Activated CD4-positive, alpha-beta T cell treated with anti-CD3 and anti-CD28 coated beads, Interleukin-2, amount 50 U/mL, for 1 hour (primary cell): ENCODE measurements at regions not wholly inside any gene's neighbourhood (a gene's known extent, or its start where the extent isn't known, plus 50 kb on each side); places are given as distances from the start of the nearest gene placed in this dataset.
"Not testable (repeated sequence)": the region's sequence is repeated elsewhere in the genome, so short reads cannot be mapped to it uniquely, and the experiment has no call there.

Source experiments
- DNase-seq: peaks from one replicate; pipeline ENCODE4 v3.0.0-alpha.2; 2020

DNA sequence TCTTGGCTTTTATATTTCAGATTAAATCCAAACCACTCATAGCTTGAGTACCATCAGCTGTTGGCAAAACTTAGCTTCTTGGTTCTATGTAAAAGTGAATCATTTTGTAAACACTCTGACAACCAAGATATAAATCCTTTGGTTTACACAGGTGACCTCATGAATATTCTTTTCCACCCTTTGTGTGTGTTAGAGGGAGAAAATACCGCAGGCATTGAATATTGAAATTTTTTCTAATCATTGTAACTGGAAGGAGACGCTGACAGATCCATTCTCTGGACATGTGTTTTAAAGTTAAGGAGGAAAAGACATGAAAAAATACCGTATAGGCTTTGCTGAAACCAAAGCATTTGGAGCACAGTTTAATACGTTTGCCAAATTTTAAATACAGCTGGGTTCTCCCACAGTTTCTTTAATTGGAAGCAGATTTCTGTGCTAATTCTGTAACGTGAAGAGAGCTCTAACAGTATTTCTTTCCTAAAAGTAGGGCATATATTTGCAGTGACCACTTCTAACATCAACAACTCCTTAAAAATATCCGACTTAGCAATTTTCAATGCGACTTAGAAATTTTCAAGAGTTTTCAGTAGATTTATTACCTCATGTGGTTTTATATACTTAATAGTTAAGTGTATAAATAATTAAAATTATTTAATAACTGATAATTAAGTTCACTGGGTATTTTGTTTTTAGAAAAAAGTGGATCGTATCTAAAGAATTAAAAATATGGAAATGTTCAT, 388.2 kb downstream of the USP25 start:
- DNase-seq: no peak

GRCh38 chr21:16124378-16125138, 394.8 kb downstream of the USP25 start:
- no peak for DNase-seq

GRCh38 chr21:16125274-16125673, 395.5 kb downstream of the USP25 start:
- DNase-seq: no peak

- not testable (repeated sequence) for DNase-seq
Observed at GRCh38 chr21:16132453-16132852, 402.7 kb downstream of the USP25 start.

DNA sequence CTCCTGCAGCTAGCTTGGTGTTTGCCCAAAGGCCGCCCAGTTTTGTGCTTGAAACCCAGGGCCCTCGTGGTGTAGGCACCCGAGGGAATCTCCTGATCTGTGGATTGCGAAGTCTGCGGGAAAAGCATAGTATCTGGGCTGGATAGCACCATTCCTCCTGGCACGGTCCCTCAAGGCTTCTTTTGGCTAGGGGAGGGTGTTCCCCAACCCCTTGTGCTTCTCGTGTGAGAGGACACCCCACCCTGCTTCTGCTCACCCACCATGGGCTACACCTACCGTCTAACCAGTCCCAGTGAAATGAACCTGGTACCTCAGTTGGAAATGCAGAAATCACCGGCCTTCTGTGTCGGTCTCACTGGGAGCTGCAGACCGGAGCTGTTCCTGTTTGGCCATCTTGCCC, 403.5 kb downstream of the USP25 start:
- DNase-seq: no peak

GRCh38 chr21:16134134-16134533, 404.4 kb downstream of the USP25 start:
- DNase-seq: no peak

- DNase-seq: no peak
Observed at GRCh38 chr21:16137106-16137505, 407.3 kb downstream of the USP25 start.

- no peak for DNase-seq
Observed at GRCh38 chr21:16145052-16145451, 415.3 kb downstream of the USP25 start.

GRCh38 chr21:16145479-16145878, 415.7 kb downstream of the USP25 start:
- no peak for DNase-seq

- DNase-seq: no peak
Observed at GRCh38 chr21:16154321-16154720, 424.5 kb downstream of the USP25 start.

GRCh38 chr21:16154951-16155635, 425.3 kb downstream of the USP25 start:
- no peak for DNase-seq

DNA sequence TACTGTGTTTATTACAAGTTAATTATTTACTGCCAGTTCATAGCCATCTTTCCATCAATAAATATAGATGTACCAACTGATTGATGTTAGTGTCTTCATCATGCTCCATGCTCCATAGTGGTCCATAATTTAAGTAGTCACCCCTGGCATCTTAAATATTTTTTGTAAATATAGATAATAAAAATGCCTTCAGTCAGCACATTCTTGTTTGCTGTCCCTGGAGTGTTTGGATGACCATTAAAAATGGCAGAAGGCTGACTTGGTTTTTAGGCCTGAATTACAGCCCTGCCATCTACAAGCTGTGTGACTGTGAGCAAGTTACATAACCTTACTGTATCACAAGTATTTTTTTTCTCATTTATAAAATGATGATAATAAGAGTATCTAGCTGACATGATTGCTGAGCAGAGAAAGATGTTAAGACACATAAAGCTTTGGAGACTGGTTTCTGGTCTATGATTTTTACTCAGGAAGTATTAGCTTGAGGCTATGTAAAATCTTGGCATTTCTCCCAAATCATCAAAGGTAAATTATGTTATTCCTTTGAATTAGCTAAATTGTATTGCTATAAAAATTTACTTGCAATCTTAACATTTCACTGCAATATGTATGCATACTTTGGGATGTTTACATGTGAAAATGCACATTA, 427.2 kb downstream of the USP25 start:
- DNase-seq: no peak

GRCh38 chr21:16159213-16159970, 429.6 kb downstream of the USP25 start:
- DNase-seq: no peak

GRCh38 chr21:16159971-16160350, 430.2 kb downstream of the USP25 start:
- no peak for DNase-seq

DNA sequence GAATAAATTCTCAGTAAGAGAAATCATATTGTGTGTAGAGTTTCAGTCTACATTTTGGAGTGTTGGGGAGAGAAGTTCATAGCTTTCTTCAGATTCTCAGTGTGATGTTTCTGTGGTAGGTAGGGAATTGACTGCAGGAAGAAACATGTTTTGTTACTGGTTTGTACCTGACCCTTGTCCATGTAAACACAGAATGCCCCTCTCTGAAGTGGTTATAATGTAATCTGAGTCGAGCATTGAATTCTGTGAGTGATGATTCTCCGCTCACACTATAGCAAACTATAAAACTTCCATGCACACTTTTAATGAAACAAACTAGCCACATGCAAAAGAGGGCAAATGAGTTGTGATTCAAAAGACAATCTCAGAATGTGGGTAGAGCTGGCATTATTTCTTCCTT, 433.2 kb downstream of the USP25 start:
- no peak for DNase-seq

DNA sequence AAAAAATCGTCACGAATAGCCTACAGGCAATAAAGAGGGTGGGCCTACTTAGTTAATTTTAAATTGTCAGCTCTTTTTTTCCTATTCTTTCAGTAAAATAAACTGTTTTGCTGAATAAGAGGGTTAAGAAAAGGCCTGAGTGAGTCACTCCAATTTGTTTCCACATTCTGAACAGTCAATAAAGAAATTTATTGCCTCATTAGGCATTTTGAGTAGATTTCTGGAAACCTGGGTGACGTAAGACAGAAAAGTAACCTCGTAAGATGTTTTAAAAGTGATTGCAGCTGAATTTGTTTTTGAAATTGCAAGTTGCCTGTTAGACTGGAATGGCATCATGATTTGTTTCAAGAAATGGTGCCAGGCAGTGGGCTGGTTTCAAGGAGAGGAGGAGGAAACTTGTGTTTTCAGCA, 439.3 kb downstream of the USP25 start:
- no peak for DNase-seq

- no peak for DNase-seq
Observed at GRCh38 chr21:16169779-16170178, 440.0 kb downstream of the USP25 start.

DNA sequence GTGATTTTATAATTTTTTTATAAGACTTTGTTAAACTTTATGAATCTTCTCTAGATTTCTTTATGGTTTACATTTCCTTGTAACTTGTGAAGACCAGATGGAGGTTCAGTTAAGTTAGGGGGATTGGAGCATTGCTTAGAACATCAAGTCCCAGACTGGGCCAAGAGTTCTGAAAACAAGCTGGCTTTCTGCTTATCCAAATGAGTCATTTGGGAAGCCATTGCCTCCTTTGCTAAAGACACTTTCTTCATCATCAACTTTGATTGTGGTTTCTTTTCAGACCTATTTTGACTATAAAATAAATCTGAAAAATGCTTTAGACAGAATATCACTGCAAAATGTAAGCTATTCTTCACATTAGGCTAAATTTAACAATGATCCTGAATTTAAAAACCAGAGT, 446.8 kb downstream of the USP25 start:
- DNase-seq: no peak

DNA sequence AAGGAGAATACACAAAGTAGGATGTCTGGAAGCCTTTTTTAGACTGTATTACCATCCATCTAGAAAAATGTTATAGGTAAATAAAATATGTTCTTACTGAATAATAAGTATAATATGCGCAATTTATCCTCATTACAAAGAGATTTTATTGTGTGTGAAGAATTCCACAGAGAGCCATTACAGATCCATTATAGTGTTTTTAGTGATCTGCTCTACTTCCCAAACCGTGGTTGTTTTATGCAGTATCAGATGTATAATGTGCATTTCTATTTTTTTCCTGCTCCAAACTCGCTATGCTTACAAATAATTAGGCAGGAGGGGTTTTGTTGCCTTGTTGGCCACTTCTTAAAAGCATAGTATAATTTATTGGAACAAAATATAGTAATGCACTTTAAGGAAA, 447.8 kb downstream of the USP25 start:
- DNase-seq: no peak

DNA sequence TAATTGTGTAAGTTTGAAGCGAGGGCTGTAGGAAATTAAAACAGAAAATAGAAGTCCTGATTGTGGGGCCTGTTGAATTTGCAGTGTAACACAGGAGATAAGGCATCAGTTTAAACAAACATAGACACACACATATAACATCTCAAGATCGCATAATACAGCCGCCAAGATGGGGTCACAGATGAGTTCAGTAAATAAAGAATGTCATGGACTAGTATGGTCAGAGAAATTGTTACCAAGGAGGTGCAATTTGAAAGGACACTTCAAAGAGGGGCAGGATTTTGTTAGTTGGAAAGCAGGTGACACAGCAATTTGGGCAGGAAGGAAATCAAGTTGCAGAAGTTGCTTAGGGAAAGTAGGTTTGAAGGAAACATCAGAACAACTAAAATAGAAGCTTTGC, 450.0 kb downstream of the USP25 start:
- no peak for DNase-seq

DNA sequence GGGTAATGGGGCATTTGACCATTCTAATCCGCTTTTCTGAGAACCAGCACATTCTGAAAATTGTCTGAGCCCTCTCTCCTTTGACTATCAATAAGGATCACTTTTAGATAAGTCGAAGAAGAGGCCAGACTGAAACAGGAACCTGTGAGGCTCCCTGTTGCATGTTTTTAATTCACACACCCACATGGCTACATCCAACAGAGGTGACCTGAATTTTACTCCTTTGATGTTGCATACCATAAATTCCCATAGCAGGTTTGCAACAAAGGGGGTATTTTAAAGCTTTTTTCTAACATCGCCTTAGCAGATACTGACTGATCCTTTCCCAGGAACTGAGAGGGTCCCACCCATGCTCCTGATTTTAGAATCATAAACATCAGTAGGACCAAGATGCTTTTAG, 450.8 kb downstream of the USP25 start:
- no peak for DNase-seq

DNA sequence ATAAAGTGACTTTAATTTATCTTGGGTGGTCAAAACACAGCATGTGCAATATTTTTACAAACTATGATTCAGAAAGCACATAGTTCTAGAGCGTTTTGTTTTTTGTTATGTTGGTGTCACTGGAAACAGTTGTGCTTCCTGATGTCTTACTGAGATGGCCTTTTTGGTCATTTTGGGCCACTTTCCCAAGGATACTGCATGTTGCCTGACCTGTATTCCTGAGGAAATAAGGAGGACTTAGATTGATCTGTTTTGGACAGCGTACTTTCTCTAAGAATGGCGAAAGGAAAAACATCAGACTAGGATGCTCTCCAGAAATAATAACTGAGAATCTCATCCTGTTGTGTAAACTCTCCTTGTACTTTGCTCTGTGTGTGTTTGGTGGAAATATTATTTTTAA, 451.2 kb downstream of the USP25 start:
- no peak for DNase-seq

DNA sequence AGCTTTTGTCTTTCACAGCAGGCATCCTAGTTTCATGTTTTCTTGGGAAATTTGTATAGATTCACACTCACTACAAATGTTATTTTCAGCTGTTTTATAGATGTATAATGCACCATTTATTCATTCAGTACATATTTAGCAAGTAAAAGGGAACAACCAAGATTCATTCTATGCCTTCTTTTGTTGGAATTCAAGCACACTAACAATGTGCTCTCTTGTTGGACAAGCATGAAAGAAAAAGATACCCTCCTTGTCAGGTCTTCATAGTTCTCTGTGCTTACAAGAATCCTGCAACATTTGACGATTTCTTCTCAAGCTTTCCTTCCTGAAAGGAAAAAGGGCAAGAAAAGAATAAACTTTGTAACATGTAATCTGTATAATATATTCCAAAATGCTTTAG, 456.0 kb downstream of the USP25 start:
- DNase-seq: no peak
